Pons (tissue), 1 donor: ENCODE measurements at regions not wholly inside any gene's neighbourhood (a gene's known extent, or its start where the extent isn't known, plus 50 kb on each side); places are given as distances from the start of the nearest gene placed in this dataset.

Experiments used
- DNase-seq: peaks from one replicate; pipeline ENCODE4 v3.0.0-alpha.2; 2016; ENCODE audit warnings: low spot score

GRCh38 chr12:18207266-18207665 lies 54.1 kb upstream of the PIK3C2G start:
- no peak for DNase-seq

- no peak for DNase-seq
Observed at GRCh38 chr12:18206198-18206597, 55.1 kb upstream of the PIK3C2G start.

GRCh38 chr12:18204053-18204452 lies 57.3 kb upstream of the PIK3C2G start:
- DNase-seq, result no peak

DNA sequence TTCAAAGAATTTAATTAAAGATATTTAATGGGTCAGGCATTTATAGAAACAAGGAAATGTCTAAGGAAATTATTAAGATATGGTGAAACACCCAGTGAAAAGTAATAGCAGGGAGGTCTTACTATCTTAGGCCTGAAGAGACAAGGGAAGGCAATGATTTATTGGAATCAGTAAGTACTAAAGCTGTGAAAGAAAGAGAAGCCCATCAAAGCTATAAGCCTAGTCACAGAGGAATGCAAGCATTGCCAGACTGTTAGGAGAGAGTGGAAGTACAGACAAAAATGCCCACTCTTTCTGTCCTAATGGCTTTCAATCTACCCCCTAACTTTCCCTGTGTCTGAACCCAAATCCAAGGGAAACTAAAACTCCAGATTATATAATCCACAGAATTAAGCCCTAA lies 69.2 kb upstream of the PIK3C2G start:
- no peak for DNase-seq

DNA sequence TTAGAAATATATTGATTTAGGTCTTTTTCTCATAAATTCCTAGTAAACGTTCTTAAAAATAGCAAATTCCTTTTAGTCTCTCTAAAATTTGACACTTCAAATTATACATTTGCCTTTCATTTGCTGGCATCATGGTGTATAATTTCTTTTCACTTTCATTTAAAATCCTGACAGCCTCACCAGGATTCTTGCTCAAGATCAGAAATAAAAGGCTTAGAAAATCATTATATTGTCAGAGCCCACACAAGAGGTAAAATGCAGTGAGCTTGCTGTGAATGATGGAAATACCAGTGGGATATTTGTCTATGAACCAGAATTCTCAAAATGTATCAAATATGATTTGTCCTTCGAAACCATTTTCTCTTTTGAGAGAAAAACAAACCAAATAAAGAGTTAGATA lies 78.2 kb upstream of the PIK3C2G start:
- no peak for DNase-seq

DNA sequence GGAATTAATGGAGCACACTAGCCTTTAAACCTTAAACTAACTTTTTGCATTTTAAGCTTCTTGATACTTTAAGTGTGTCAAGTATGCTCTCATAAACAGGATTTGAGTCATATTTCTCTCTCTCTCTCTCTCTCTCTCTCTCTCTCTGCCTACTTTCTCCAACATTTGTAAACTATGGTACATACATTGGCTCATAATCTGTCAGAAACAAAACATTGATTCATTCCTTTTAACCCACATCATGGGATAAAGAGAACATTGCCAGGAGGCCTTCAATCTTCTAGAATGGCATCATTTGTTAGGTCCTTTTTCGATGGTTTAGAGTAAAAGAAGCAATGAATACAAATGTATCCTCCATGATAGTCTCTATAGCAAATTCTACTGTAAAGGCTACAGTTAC lies 81.6 kb upstream of the RERGL start:
- no peak for DNase-seq

DNA sequence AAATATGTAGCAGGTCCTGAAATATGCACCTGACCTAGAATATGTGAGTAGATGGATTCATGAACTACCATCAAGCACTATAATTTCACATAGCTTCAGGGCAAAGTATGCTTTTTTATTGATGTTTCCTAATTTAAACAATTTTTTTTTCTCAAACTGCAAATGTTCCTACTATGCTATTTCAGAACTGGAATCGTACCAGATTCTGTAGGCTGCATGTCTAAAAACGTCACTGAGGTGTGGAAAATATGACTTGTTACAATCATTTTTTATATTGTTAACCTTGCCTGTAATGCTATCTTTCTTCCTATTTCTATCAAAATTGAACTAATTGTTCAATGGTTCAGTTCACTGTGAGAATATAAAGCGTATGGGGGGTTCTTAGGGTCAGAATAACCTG lies 78.0 kb upstream of the RERGL start:
- DNase-seq, result no peak

DNA sequence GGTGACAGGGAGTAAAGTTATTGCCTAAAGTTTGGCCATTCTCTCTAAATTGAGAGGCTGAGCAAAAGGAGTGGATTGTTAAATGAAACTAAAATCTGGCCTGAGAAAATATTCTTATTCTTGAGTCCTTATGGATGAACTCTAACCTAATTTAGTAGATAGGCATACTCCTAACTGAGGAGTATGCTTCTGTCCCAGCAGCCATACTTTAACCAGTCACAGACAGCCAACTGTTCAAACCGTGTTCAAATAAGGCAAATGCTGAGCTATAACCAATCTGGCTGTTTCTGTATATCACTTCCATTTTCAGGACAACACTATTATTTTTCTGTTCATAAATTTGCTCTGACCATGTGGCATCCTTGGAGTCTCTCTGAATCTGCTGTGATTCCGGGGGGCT lies 75.9 kb upstream of the RERGL start:
- DNase-seq, result no peak

DNA sequence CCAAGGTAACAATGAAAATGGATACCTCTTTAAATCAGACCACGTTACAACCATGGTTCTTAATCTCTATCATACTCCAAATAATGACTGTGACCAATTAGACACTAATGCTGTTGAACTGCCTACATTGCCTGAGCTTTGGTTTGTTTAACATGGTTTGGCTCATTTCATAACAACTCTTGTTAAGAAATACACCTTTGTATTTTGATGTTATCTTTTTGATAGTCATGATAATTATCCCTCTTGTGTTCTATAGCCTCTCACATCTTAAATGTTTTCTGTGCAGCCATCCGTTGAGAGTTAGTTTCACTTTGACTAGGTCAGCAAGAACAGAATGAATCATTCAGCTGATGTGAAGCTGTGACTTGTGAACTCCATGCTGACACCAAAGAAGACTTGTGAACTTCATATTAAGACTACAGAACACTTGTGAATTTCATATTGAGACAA lies 75.5 kb upstream of the RERGL start:
- peak; percentile 7 for DNase-seq

GRCh38 chr12:18160901-18161300 lies 70.9 kb upstream of the RERGL start:
- DNase-seq, result no peak

GRCh38 chr12:18158774-18159557 lies 69.0 kb upstream of the RERGL start:
- DNase-seq, result peak; percentile 48

GRCh38 chr12:18153826-18154225 lies 63.8 kb upstream of the RERGL start:
- no peak for DNase-seq

DNA sequence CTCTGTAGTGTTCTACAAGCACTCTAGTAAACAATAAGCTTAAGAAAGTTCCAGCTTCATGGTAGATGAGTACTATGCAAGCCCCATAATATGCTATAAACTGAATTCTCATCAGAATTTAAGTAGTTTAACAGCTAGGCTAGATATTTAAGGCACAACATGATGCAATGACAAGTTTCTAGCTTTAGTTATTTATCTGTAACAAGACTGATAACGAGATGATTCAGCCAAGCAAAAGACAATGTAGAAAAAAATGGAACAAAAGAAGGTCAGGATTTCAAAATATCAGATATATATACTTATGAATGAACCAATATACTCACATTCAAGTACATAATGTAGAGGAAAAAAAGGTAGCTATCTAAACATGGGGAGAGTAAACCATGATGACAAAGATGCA lies 61.0 kb upstream of the RERGL start:
- no peak for DNase-seq

GRCh38 chr12:18148961-18149360 lies 59.0 kb upstream of the RERGL start:
- no peak for DNase-seq

GRCh38 chr12:18146363-18146762 lies 56.4 kb upstream of the RERGL start:
- DNase-seq, result no peak

DNA sequence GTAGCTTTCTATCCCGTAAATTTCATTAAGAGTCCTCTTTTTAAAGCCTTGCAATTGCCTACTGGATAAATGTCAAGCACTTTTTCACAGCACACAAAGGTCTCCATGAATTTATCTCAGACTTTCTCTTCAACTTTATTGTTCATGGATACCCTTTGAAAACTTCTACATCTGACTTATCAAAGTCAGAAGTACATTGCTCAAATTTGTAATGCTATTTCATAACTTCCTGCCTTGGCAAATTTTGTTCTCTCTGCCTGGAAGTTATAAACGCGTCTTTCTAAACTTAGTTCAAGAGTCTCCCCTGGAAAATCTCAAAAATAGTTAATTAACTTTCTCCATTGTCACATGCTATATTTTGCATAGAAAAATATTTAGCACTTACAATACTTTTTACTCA lies 55.9 kb upstream of the RERGL start:
- DNase-seq, result no peak

DNA sequence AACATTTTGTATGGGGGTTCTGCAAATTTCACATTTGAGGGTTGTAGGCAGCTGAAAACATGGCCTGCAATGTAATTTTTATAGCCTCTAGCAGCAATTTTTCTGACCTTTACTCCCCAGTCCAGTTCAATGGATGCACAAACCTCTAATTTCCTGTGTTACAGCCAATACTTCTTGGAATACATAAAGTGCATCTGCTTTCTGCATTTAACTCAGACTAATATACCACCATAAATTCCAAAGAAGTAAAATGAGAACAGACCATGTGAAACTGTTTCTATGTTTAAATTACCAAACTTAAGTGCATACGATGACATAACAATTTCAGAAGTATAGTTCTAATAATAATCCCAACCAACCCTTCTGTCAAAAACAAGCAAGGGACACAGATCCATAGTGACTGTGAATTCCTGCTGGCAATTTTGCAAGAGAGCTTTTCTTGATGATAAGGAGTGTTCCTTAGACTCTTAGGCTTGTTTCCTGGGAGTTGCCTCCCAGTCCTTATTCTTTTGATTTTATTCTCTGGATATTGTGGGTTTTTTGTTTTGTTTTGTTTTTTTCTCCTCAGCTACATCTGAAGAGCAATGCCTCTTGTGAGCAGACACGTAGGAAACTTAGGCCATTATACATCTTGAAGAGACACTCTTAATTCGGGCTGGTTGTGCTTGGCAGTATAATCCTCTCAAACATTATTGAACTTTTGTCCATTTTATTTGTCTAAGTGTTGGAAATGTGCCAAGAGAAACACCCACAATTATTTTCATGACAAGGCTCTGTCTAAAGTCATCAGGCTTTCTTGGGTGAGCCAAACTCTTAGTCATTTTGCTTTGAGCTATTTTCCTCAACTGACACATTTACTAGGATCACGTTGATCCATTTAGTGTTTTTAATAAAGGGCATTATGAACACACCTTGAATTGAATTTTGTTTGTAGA lies 51.3 kb upstream of the RERGL start:
- DNase-seq, result peak; percentile 5

DNA sequence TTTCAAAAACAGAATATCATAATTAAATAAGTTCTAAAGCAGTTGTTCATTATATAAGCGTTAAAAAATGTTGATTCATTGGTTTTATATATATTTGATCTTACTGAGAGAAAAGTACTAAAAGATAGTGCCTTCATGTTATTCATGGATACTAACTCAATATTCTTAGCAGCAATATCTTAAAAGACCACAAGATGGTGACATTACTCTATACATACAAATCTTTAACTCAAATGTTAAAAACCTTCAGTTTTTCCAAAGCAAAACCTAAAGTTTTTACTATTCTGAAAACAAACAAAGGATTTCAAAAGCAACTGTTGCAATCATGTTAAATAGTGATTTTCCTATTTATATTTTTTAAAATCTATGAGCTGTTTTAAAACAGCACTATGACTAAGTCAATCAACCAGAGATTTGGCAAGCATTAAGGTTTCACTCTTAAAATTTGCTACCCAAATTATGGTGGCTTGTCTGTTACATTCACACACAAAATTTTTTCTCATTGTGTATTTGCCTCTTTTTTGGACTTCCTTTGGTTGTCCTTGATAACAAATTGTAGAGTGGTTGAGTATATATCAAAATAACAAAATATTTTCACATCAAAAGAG lies 50.1 kb upstream of the RERGL start:
- peak; percentile 58 for DNase-seq
